A549 (cell line): ENCODE measurements at regions not wholly inside any gene's neighbourhood (a gene's known extent, or its start where the extent isn't known, plus 50 kb on each side); places are given as distances from the start of the nearest gene placed in this dataset.
A peak's percentile ranks its signal among the peaks of the same experiment; 100 is the strongest.

Experiments used
- ATAC-seq, 2 experiments: fragments of 200-7000 bp in 1 of 2; fragments of >200 bp in 1 of 2; cut with Nextera tagmentation in 1 of 2; cut with Tn5 transposase in 1 of 2; 3 replicates each; pipeline versions ENCODE4 v1.8.0 to v1.9.1; 2018 to 2020; ENCODE audit warnings: mild to moderate bottlenecking in 1 of 2, moderate library complexity in 1 of 2
- CTCF ChIA-PET: fragments of 300-600 bp; sonication (Branson Sonifier 250); formaldehyde crosslinking; extraction: SDS; loops from one replicate; lab custom pipeline; 2021; ENCODE audit warnings: antibody characterized with exemption, inconsistent platforms; lab: Yijun Ruan, JAX
- POLR2A ChIA-PET: fragments of 350-600 bp; formaldehyde crosslinking; extraction: SDS; loops from one replicate; lab custom pipeline; 2021; ENCODE audit warnings: antibody characterized with exemption, inconsistent platforms; lab: Yijun Ruan, JAX
- DNase-seq, 2 experiments: peaks; one replicate each; pipeline versions ENCODE4 v3.0.0 to v3.0.0-alpha.2; 2011 to 2016; ENCODE audit warnings: low read depth in 1 of 2, low spot score in 1 of 2
- FAIRE-seq: peaks from 2 replicates; lab custom pipeline; 2011; peaks lifted over from hg19 to GRCh38; lab: Jason Lieb, UNC
- H3K27ac ChIP-seq, 2 experiments: fragments of >200 bp; sonication (Bioruptor Twin); formaldehyde crosslinking; 3 replicates each; pipeline ENCODE4 v1.5.1; 2016 to 2017
- H3K4me1 ChIP-seq: fragments of >200 bp; sonication (Bioruptor Twin); formaldehyde crosslinking; 3 replicates; pipeline ENCODE4 v1.6.1; 2016
- H3K4me2 ChIP-seq: fragments of >200 bp; sonication (Bioruptor Twin); formaldehyde crosslinking; 3 replicates; pipeline ENCODE4 v1.6.1; 2016
- H3K4me3 ChIP-seq: fragments of >200 bp; sonication (Bioruptor Twin); formaldehyde crosslinking; 3 replicates; pipeline ENCODE4 v1.5.1; 2016
- H3K9me3 ChIP-seq: fragments of >200 bp; sonication (Bioruptor Twin); formaldehyde crosslinking; 3 replicates; pipeline ENCODE4 v1.6.1; 2016
- CBX2 ChIP-seq: fragments of 200-600 bp; sonication (generic); IDR thresholded peaks from 2 replicates; pipeline ENCODE4 v1.6.1; 2016; ENCODE audit warnings: low read depth, mild to moderate bottlenecking, borderline replicate concordance
- CEBPB ChIP-seq, 2 experiments: fragments of >200 bp in 1 of 2; sonication (Bioruptor Twin) in 1 of 2; formaldehyde crosslinking in 1 of 2; IDR thresholded peaks; 2 replicates each; pipeline ENCODE4 v1.6.1; 2012 to 2016
- CHD2 ChIP-seq: fragments of 150-350 bp; IDR thresholded peaks from 2 replicates; pipeline ENCODE4 v1.6.1; 2014; ENCODE audit warnings: low read length; ENCODE audit not compliant: partially characterized antibody
- CHD4 ChIP-seq: fragments of 200-600 bp; sonication (generic); IDR thresholded peaks from 2 replicates; pipeline ENCODE4 v1.6.1; 2016; ENCODE audit warnings: antibody characterized with exemption, mild to moderate bottlenecking, borderline replicate concordance
- CTCF ChIP-seq: fragments of >200 bp; sonication (Bioruptor Twin); formaldehyde crosslinking; IDR thresholded peaks from 3 replicates; pipeline ENCODE4 v1.5.1; 2016
- EP300 ChIP-seq, 2 experiments: fragments of >200 bp; sonication (Bioruptor Twin); formaldehyde crosslinking; IDR thresholded peaks; 2 replicates in 1 of 2; 3 replicates in 1 of 2; pipeline ENCODE4 v1.6.1; 2016 to 2017
- FOSL2 ChIP-seq, 2 experiments: fragments of 450-650 bp in 1 of 2; fragments of >200 bp in 1 of 2; sonication (Bioruptor Twin) in 1 of 2; formaldehyde crosslinking; IDR thresholded peaks; 2 replicates each; pipeline versions ENCODE4 v1.5.0 to v1.6.1; 2016 to 2020; ENCODE audit warnings: mild to moderate bottlenecking in 1 of 2, moderate library complexity in 1 of 2
- HDAC2 ChIP-seq: fragments of 200-600 bp; sonication (generic); IDR thresholded peaks from 2 replicates; pipeline ENCODE4 v1.6.1; 2016
- HEYL ChIP-seq: fragments of 250-450 bp; sonication (Bioruptor Pico); IDR thresholded peaks from 2 replicates; pipeline ENCODE4 v1.8.0; 2021; ENCODE audit warnings: mild to moderate bottlenecking, moderate library complexity
- HOXA7 ChIP-seq: fragments of 250-450 bp; sonication (Bioruptor Pico); IDR thresholded peaks from 2 replicates; pipeline ENCODE4 v1.5.0; 2020; ENCODE audit warnings: mild to moderate bottlenecking, moderate library complexity
- HOXB13 ChIP-seq: fragments of 250-450 bp; sonication (Bioruptor Pico); IDR thresholded peaks from 2 replicates; pipeline ENCODE4 v1.5.0; 2020; ENCODE audit warnings: low read depth, mild to moderate bottlenecking, moderate library complexity
- JUNB ChIP-seq: fragments of >200 bp; sonication (Bioruptor Twin); formaldehyde crosslinking; IDR thresholded peaks from 2 replicates; pipeline ENCODE4 v1.6.1; 2016
- KDM5A ChIP-seq: fragments of 200-600 bp; sonication (generic); IDR thresholded peaks from 2 replicates; pipeline ENCODE4 v1.6.1; 2016; ENCODE audit warnings: antibody characterized with exemption, mild to moderate bottlenecking
- MAZ ChIP-seq: fragments of 150-350 bp; IDR thresholded peaks from 2 replicates; pipeline ENCODE4 v1.6.1; 2014; ENCODE audit warnings: antibody characterized with exemption, low read depth, low read length, borderline replicate concordance
- NR3C1 ChIP-seq: fragments of >200 bp; sonication (Bioruptor Twin); formaldehyde crosslinking; IDR thresholded peaks from 3 replicates; pipeline ENCODE4 v1.6.1; 2017
- PHF8 ChIP-seq: fragments of 200-600 bp; sonication (generic); IDR thresholded peaks from 2 replicates; pipeline ENCODE4 v1.6.1; 2016; ENCODE audit warnings: low read depth, mild to moderate bottlenecking, antibody characterized with exemption, moderate library complexity, borderline replicate concordance
- RCOR1 ChIP-seq: fragments of 150-350 bp; IDR thresholded peaks from 2 replicates; pipeline ENCODE4 v1.6.1; 2014; ENCODE audit warnings: antibody characterized with exemption, low read length, low read depth
- RFX5 ChIP-seq: fragments of 450-650 bp; IDR thresholded peaks from 2 replicates; pipeline ENCODE4 v1.7.1; 2014; ENCODE audit warnings: antibody characterized with exemption, mild to moderate bottlenecking, moderate library complexity
- RNF2 ChIP-seq: fragments of 200-600 bp; sonication (generic); IDR thresholded peaks from 2 replicates; pipeline ENCODE4 v1.6.1; 2016; ENCODE audit warnings: low read depth, mild to moderate bottlenecking, antibody characterized with exemption, moderate library complexity, borderline replicate concordance
- TFCP2L1 ChIP-seq: fragments of 250-450 bp; sonication (Bioruptor Pico); IDR thresholded peaks from 2 replicates; pipeline ENCODE4 v1.5.0; 2021; ENCODE audit warnings: mild to moderate bottlenecking
- TP53 ChIP-seq: fragments of 250-450 bp; sonication (Bioruptor Pico); IDR thresholded peaks from 2 replicates; pipeline ENCODE4 v1.5.0; 2021; ENCODE audit warnings: mild to moderate bottlenecking, moderate library complexity
- ZFP36 ChIP-seq: fragments of 450-650 bp; IDR thresholded peaks from 2 replicates; pipeline ENCODE4 v1.6.1; 2014; ENCODE audit warnings: borderline replicate concordance; ENCODE audit not compliant: partially characterized antibody
- ZSCAN20 ChIP-seq: fragments of 250-450 bp; sonication (Bioruptor Pico); IDR thresholded peaks from 2 replicates; pipeline ENCODE4 v1.8.0; 2022; ENCODE audit warnings: mild to moderate bottlenecking, moderate library complexity
- WGBS: methylation state at CpG from one replicate; pipeline ENCODE4 v1.1.6; 2017; ENCODE audit errors: missing lambda C conversion rate; 5-methylcytosine and 5-hydroxymethylcytosine counted together
- TF ChIP-seq, protein P1 (sequence below): IDR thresholded peaks from 2 replicates; pipeline ENCODE4 v1.6.1; 2012

DNA sequence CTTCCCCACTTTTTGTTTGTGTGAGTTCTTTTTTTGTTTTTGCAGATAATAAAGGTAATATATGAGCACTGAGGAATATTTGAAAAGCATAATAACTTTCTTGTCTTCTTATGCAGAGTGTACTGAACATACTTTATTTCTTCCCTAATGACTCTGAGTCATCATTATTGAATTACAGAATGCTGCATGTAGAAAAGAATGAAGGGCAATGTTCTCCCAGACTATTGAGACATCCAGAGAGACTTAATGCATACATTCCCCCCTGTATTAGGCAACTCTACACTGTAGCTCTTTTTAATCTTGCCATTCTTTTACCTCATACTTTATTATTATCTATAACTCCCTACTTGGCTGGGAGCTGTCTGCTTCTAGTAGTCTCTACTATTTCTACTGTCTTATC is 240.5 kb upstream of the ANKRD50 start:
- no peak overlapping the region for H3K4me2 ChIP-seq
- no peak overlapping the region for H3K27ac ChIP-seq
- H3K4me1 ChIP-seq, result no peaks in the 10 kb centered on the region
- TF ChIP-seq HOXB13 (CRISPR knock-in tag) (no peak), CBX2 (no peak), PHF8 (no peak), HDAC2 (no peak), RFX5 (no peak), HEYL (CRISPR knock-in tag) (no peak), MAZ (no peak), RNF2 (no peak), CHD4 (no peak), CTCF (no peak), FOSL2 (IDR thresholded peaks at IDR 0.05) (no peak), FOSL2 (CRISPR knock-in tag; IDR thresholded peaks at IDR 0.05) (no peak)
- FAIRE-seq, result no peak
- CTCF ChIA-PET, result no interaction called here
- no peak for ATAC-seq
- DNase-seq, result no peak
- H3K4me3 ChIP-seq, result no peak overlapping the region
- POLR2A ChIA-PET, result no interaction called here
- no peaks in the 10 kb centered on the region for H3K9me3 ChIP-seq

DNA sequence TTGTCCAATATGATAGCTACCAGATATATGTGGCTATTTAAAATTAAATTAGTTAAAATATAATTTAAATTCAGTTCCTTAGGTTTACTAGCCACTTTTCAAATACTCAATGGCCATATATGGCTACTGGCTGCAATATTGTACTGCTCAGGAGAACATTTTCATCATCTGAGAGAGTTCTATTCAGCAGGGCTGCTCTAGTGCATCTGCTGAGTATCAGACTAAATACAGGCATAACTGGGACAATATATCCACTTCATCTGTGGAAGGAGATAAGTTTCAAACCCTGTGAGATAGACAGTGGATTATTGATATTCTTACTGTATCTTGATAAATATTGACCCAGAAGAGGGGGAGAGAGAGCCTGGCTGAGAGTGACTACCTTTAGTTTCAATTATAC is 240.1 kb upstream of the ANKRD50 start:
- ATAC-seq (no peak), DNase-seq (no peak), FAIRE-seq (no peak)
- CTCF ChIA-PET, result no interaction called here
- no peaks in the 10 kb centered on the region for H3K9me3 ChIP-seq
- H3K4me3 ChIP-seq, result no peak overlapping the region
- H3K27ac ChIP-seq, result no peak overlapping the region
- no peaks in the 10 kb centered on the region for H3K4me1 ChIP-seq
- no peak overlapping the region for H3K4me2 ChIP-seq
- TF ChIP-seq RCOR1 (no peak), HDAC2 (no peak), JUNB (no peak), EP300 (IDR thresholded peaks at IDR 0.05) (no peak), ZSCAN20 (CRISPR knock-in tag) (no peak), CHD2 (no peak), ZFP36 (no peak), TP53 (no peak), TFCP2L1 (CRISPR knock-in tag) (no peak), RNF2 (no peak), CEBPB (IDR thresholded peaks at IDR 0.05) (no peak)
- TF ChIP-seq, protein P1, sequence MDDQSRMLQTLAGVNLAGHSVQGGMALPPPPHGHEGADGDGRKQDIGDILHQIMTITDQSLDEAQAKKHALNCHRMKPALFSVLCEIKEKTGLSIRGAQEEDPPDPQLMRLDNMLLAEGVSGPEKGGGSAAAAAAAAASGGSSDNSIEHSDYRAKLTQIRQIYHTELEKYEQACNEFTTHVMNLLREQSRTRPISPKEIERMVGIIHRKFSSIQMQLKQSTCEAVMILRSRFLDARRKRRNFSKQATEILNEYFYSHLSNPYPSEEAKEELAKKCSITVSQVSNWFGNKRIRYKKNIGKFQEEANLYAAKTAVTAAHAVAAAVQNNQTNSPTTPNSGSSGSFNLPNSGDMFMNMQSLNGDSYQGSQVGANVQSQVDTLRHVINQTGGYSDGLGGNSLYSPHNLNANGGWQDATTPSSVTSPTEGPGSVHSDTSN, result no peak
- POLR2A ChIA-PET, result no interaction called here

DNA sequence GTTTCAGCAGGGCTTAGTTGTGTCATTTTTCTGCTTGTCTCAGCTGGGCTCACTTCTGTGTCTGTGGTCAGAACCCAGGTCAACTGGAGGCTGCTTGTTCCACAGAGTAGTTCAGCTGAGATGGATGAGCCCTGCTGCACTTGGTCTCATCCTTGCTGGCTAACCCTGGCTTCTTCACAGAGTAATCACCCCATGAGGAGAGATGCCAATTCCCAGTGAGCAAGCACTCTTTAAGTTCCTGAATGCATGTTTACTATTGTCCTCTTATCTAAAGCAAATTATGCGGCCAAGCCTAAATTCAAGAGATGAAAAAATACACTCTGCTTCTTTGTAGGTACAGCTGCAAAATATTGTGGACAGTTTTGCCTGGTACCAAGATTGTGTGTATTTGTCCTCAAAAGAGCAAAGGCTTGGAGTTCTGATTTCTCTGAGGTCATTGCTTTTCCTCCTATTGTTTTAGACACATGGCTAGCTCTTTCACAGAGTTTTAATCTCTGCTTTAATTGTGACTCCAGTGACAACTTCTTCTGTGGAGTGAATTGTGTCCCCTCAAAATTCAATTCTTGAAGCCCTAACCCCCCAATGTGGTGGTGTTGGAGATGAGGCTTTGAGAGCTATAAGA is 236.6 kb upstream of the ANKRD50 start:
- peak in 1 of 2 experiments; percentile 6 for DNase-seq
- POLR2A ChIA-PET, result no interaction called here
- CTCF ChIA-PET, result no interaction called here
- ATAC-seq, result peak in 1 of 2 experiments; percentile 50; a peak in 2 of 6 replicates
- Histone ChIP-seq H3K4me1 (0 out of 3 replicates have a peak, but pooled peaks cover 4% of the 10 kb centered on the region), H3K9me3 (no peaks in the 10 kb centered on the region)
- no peak for TF ChIP-seq PHF8
- no peak for TF ChIP-seq HOXA7 (CRISPR knock-in tag)
- no peak for TF ChIP-seq KDM5A
- TF ChIP-seq, protein P1, result no peak
- no peak for TF ChIP-seq NR3C1
- TF ChIP-seq, all 56 proteins: peak for 0
- Histone ChIP-seq H3K4me3 (no peak overlapping the region), H3K27ac (no peak overlapping the region), H3K4me2 (no peak overlapping the region)
- 50% methylated on average over 1 of the region's 1 CpG for WGBS
- no peak for FAIRE-seq
